ENCODE measurements at regions not wholly inside any gene's neighbourhood (a gene's known extent, or its start where the extent isn't known, plus 50 kb on each side); places are given as distances from the start of the nearest gene placed in this dataset.
"Not testable (repeated sequence)": the region's sequence is repeated elsewhere in the genome, so short reads cannot be mapped to it uniquely, and the experiment has no call there.

- no peak for DNase-seq
Observed at GRCh38 chr1:163914785-163915413, 593.1 kb downstream of the NUF2 start.

DNA sequence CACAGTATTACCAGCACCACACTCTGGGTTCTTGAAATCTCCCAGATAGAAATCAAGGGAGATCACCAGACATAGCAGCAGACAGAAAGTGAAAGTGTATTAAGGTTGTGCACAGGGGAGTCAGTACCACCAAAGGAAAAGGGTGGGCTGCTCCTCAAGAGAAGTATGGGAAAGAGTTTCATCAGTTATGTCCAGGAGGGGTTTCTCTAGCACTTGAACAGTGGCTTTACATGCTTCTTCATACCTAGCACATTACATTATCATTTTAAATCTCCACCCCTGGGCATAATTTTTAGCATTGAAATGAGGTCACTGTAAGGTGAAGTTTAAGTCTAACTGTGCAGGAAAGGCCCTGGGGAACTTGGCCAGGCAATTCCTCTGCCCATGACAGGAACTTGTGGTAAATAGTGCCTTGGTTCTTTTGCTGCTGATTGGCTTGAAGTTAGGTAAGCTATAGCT is 601.0 kb downstream of the NUF2 start:
- no peak for DNase-seq

DNA sequence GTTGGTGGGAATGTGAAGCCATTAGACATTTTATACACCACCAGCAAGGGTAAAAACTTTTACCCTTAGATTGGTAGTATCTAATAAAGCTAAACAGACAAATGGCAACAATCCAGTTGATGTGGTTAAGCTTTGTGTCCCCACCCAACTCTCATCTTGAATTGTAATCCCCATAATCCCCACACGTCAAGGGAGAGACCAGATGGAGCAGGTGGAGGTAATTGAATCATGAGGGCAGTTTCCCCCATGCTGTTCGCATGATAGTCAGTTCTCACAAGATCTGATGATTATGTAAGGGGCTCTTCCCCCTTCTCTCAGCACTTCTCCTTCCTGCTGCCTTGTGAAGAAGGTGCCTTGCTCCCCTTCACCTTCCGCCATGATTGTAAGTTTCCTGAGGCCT is 602.3 kb downstream of the NUF2 start:
- no peak for DNase-seq

DNA sequence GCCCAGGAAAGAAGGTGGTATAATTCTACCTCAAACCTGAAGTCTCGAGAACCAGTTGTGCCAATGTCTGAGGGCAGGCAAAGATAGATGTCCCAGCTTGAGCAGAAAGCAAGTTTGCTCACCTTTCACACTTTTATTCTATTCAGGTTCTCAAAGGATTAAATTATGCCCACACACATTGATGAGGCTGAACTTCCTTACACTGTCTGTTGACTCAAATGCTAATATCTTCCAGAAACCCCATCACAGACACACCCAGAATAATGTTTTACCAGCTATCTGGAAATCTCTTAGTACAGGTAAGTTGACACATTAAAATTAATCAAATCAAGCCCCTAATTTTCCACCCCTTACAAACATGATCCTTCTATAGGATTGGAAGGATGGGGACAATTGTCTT is 605.7 kb downstream of the NUF2 start:
- DNase-seq: no peak

- peak; percentile 32 for DNase-seq
Observed at GRCh38 chr1:163928069-163928468, 606.3 kb downstream of the NUF2 start.

GRCh38 chr1:163928651-163929050 is 606.9 kb downstream of the NUF2 start:
- no peak for DNase-seq

DNA sequence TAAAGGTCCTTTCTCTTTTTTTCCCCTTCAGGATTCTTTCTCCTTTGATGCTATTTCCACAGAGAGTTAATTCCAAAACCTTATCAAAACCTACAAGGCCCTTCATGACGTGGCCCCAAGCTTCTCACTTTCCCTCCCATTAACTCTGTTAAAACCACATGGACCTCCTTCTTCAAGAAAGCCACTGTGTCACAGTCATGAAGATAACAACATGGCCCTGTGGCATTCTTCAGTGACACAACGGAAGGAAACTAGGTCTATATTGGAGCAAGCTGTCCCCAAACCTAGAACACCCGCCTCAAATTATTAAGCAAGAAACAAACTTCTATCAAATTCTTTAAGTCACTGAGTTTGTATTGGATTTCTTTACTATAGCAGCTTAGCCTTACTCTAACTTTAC is 611.1 kb downstream of the NUF2 start:
- DNase-seq: no peak

GRCh38 chr1:163933437-163933836 is 611.7 kb downstream of the NUF2 start:
- DNase-seq: no peak

GRCh38 chr1:163935738-163936374 is 614.1 kb downstream of the NUF2 start:
- DNase-seq: no peak

GRCh38 chr1:163959622-163960021 is 599.4 kb upstream of the PBX1 start:
- DNase-seq: no peak

- no peak for DNase-seq
Observed at GRCh38 chr1:163970151-163970550, 588.8 kb upstream of the PBX1 start.

GRCh38 chr1:163970699-163971098 is 588.3 kb upstream of the PBX1 start:
- no peak for DNase-seq

DNA sequence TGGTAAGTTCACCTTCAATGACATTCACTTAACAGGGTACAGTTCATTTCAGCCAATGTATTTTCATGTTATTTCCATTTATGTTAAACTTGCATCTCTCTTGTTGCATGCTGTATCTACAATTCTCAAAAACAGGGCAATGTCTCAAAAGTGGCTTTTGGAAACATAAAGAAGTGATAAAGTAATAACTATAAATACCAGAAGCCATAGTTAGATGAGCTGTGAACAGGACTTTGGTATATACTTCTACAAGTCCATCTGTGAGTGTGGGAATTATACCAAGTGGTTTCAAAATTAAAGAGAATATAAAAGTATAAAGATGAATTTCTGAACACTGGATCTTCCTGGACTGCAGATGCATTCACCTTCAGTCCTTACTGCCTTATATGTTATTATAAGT is 585.4 kb upstream of the PBX1 start:
- DNase-seq: no peak

DNA sequence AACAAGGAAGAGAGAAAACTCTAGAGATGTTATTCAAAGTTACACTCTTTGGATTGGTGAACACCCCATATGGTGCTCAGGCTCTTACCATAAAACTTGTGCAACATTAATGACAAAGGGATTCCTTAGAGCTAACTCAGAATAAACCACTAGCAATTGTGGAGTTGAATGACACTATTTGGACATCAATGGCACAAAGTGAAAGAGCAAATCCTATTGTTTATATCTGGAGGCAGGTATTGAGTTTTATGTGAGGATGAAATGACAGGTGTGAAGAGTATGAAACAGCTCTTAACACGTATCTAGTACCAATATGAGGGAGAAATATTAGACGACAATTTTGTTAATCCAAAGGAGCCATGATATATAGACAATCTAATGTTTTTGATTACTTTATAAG is 584.9 kb upstream of the PBX1 start:
- no peak for DNase-seq

- DNase-seq: peak; percentile 91
Observed at GRCh38 chr1:163980394-163980793, 578.6 kb upstream of the PBX1 start.

DNA sequence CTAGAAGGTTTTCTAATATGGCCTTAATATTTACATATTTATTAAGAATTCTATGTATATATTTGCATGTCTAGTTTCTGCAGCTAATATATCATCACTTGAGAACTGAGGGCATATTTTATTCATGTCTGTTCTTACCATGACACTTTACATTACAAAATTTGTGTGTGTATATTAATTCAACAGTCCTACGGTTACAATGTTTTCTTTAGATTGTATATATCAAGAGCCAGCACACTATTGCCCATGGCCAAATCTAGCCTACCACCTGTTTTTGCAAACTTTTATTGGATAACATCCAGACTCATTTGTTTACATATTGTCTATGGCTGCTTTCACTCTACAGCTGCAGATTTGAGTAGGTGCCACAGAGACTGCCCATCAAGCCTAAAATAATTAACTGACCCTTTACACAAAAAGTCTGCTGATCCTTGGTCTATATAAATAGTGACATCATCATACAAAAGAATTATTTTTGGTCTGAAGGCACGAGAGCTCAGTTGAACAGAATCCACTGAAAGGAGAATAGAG is 577.4 kb upstream of the PBX1 start:
- no peak for DNase-seq

GRCh38 chr1:163983097-163983496 is 575.9 kb upstream of the PBX1 start:
- no peak for DNase-seq

DNA sequence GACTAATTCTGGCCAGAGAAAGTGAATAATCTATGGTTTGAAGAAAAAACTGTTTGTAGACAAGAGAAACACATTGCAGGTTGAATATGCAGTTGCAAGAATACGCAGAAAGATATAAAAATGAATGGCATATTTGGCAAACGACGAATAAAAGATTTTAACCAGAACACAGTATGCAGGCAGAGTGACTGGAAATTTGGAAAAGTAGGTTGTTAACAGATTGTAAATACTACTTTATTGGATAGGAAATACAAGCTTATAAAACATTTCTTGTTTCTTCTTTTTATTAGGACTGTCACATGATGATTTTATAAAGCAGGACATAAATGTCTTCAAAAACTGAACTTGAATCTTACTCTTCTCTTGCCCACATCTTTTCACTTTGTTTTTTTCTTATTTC is 573.3 kb upstream of the PBX1 start:
- no peak for DNase-seq

GRCh38 chr1:163999131-163999530 is 559.9 kb upstream of the PBX1 start:
- DNase-seq: no peak

DNA sequence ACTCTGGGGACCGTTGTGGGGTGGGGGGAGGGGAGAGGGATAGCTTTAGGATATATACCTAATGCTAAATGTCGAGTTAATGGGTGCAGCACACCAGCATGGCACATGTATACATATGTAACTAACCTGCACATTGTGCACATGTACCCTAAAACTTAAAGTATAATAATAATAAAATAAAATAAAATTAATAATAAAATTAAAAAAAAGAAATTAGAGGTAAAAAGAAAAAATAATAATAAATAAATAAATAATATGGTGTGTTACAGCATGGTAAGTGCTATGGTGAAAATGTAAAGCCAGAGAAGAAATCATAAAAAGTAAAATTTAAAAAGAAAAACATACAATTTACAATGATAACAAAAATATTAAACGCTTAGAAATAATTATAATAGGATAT is 552.8 kb upstream of the PBX1 start:
- not testable (repeated sequence) for DNase-seq

GRCh38 chr1:164006621-164007020 is 552.4 kb upstream of the PBX1 start:
- DNase-seq: no peak

DNA sequence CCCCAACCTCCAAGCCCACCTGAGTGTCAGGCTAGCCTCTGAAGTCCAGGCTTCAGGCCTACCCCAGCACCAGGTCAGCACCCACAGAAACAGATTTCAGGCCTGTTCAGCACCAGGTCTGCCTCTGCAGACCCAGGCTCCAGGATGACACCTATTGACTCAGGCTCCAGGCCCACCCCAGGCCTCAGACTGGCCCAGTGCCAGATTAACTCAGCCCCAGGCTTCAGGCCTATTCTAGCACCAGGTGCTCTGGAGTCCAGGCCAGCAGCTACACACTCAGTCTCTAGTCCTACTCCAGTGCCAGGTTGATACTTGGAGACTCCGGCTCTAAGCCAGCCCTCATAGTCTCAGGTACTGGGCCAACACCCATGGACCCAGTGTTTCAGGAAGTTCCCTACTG is 541.7 kb upstream of the PBX1 start:
- DNase-seq: no peak

DNA sequence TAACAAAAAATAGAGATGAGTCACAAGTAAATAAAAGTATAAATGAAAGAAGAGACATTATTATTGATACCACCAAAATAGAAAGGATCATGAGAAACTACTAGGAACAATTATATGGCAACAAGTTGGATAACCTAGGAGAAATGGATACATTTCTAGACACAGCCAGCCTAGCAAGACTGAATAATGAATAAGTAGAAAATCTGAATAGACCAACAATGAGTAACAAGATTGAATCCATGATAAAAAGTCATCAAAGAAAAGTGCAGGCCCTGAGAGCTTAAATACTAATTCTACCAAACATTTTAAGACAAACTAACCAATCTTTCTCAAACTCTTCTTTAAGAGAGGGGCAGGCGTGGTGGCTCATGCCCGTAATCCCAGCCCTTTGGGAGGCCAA is 538.6 kb upstream of the PBX1 start:
- no peak for DNase-seq

DNA sequence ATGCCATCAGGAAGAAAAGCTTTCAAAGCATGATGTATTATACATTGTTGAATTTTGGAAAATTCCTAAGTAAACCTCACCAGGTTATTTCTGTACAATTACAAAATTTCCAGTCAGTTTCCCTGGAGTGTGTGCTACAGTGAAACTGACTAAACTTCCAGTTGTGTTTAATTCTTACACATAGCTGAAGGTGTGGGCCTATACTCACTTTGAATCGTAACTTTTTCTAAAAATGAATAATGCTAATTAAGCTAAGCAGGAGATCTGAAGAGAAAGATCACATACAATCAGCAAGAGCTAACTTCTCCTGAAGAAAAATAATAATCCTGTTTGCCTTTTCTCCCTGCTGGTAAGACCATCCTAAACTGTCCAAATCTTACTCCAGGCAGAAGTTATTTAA is 537.2 kb upstream of the PBX1 start:
- DNase-seq: no peak

DNA sequence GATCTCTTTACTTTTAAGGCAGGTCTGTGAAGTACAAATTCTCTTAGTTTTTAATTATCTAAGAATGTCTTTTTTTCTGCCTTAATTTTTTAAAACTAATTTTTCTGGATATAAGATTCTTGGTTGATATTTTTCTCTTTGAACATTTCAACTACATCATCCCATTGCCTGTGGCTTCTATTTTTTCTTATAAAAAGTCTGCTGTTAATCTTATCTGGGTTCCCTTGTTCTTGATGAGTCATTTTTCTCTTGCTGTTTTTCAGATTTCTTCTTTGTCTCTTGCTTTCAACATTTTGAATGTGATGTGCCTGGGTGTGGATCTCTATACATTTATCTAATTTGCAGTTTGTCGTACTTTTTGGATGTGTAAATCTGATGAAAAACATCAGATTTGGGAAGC is 525.2 kb upstream of the PBX1 start:
- no peak for DNase-seq
